ENCODE measurements at regions not wholly inside any gene's neighbourhood (a gene's known extent, or its start where the extent isn't known, plus 50 kb on each side); places are given as distances from the start of the nearest gene placed in this dataset.

GRCh38 chr5:40029711-40030495, 605.1 kb upstream of the DAB2 start:
- DNase-seq: no peak

GRCh38 chr5:40027400-40027799, 602.6 kb upstream of the DAB2 start:
- peak; percentile 51 for DNase-seq

GRCh38 chr5:40025586-40025985, 600.8 kb upstream of the DAB2 start:
- DNase-seq: peak; percentile 45

GRCh38 chr5:40022057-40022456, 597.3 kb upstream of the DAB2 start:
- no peak for DNase-seq

- DNase-seq: no peak
Measured at GRCh38 chr5:40021007-40021406, 596.2 kb upstream of the DAB2 start.

GRCh38 chr5:40017918-40018317, 593.1 kb upstream of the DAB2 start:
- no peak for DNase-seq

- peak; percentile 42 for DNase-seq
Measured at GRCh38 chr5:40017135-40017534, 592.4 kb upstream of the DAB2 start.

GRCh38 chr5:40010436-40010835, 585.7 kb upstream of the DAB2 start:
- DNase-seq: no peak

GRCh38 chr5:40006260-40006659, 581.5 kb upstream of the DAB2 start:
- DNase-seq: no peak

GRCh38 chr5:40001796-40002195, 577.0 kb upstream of the DAB2 start:
- no peak for DNase-seq

- DNase-seq: no peak
Measured at GRCh38 chr5:39998518-39998917, 573.7 kb upstream of the DAB2 start.

GRCh38 chr5:39995990-39996389, 571.2 kb upstream of the DAB2 start:
- DNase-seq: no peak

- DNase-seq: no peak
Measured at GRCh38 chr5:39992617-39993202, 567.9 kb upstream of the DAB2 start.

GRCh38 chr5:39986614-39987013, 561.8 kb upstream of the DAB2 start:
- no peak for DNase-seq

- no peak for DNase-seq
Measured at GRCh38 chr5:39980056-39980455, 555.3 kb upstream of the DAB2 start.

- DNase-seq: no peak
Measured at GRCh38 chr5:39977066-39977655, 552.4 kb upstream of the DAB2 start.

GRCh38 chr5:39970117-39970798, 545.5 kb upstream of the DAB2 start:
- no peak for DNase-seq

GRCh38 chr5:39968381-39968780, 543.6 kb upstream of the DAB2 start:
- no peak for DNase-seq

- DNase-seq: no peak
Measured at GRCh38 chr5:39955156-39955555, 530.4 kb upstream of the DAB2 start.

- no peak for DNase-seq
Measured at GRCh38 chr5:39951070-39951469, 526.3 kb upstream of the DAB2 start.

GRCh38 chr5:39948867-39949468, 524.2 kb upstream of the DAB2 start:
- peak; percentile 74 for DNase-seq

- DNase-seq: peak; percentile 67
Measured at GRCh38 chr5:39948341-39948740, 523.6 kb upstream of the DAB2 start.

GRCh38 chr5:39947657-39948056, 522.9 kb upstream of the DAB2 start:
- DNase-seq: no peak
